ENCODE measurements at regions not wholly inside any gene's neighbourhood (a gene's known extent, or its start where the extent isn't known, plus 50 kb on each side); places are given as distances from the start of the nearest gene placed in this dataset.

DNA sequence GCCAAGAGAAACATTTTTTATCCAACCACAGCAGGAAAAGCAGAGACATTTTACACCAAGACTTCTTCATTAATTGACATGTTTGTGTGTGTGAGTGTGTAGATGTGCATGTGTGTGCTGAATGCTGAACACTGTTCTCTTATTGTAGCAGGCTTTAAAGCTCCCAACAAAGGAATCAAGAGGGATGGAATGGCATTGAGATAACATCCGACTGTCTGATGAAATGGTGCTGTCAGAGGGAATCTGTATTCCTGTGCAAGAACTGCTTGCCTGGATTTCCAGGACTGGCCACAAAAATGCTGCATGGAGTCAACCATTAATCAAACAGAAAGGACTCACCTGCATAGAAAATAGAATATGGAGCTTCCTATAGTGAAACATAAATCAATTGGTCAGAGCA, 354.0 kb downstream of the UQCRFS1 start:
- intact Hi-C loops (cut with DNase I) = no loop called here
- TF ChIP-seq, protein P1, sequence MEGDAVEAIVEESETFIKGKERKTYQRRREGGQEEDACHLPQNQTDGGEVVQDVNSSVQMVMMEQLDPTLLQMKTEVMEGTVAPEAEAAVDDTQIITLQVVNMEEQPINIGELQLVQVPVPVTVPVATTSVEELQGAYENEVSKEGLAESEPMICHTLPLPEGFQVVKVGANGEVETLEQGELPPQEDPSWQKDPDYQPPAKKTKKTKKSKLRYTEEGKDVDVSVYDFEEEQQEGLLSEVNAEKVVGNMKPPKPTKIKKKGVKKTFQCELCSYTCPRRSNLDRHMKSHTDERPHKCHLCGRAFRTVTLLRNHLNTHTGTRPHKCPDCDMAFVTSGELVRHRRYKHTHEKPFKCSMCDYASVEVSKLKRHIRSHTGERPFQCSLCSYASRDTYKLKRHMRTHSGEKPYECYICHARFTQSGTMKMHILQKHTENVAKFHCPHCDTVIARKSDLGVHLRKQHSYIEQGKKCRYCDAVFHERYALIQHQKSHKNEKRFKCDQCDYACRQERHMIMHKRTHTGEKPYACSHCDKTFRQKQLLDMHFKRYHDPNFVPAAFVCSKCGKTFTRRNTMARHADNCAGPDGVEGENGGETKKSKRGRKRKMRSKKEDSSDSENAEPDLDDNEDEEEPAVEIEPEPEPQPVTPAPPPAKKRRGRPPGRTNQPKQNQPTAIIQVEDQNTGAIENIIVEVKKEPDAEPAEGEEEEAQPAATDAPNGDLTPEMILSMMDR (IDR thresholded peaks at IDR 0.05) = no peak
- Histone ChIP-seq H3K9me3 (no peaks in the 10 kb centered on the region), H3K4me3 (no peak overlapping the region), H3K36me3 (no peaks in the 10 kb centered on the region), H3K9ac (ENCODE audit: low read depth in 2 of 2, low read length in 2 of 2) (no peak overlapping the region), H3K27me3 (no peaks in the 10 kb centered on the region), H3K4me1 (no peaks in the 10 kb centered on the region), H3K27ac (no peak overlapping the region)
- DNase-seq = no peak

DNA sequence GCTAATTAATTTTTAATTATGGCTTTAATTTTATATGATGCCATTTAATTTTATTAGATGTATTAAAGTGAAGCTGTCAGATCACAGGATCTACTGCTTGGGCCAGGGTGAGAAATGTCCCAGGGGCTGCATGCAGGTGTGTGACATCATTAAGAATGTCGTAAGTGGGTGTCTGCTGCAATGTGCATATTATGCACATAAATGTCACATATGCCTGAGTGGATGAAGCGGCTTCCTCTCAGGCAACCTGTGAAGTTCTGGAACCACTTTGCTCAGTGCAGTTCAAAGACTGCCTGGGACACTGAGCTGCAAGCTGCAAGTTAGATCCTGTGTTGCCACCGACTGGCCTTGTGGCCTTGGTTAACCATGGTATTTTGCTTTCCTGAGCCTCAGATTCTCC, 355.0 kb downstream of the UQCRFS1 start:
- TF ChIP-seq, protein P1 (IDR thresholded peaks at IDR 0.05) = no peak
- intact Hi-C loops (cut with DNase I) = no loop called here
- Histone ChIP-seq H3K9ac (ENCODE audit: low read depth in 2 of 2, low read length in 2 of 2) (no peak overlapping the region), H3K4me3 (no peak overlapping the region), H3K27me3 (no peaks in the 10 kb centered on the region), H3K27ac (no peak overlapping the region), H3K4me1 (no peaks in the 10 kb centered on the region), H3K9me3 (no peaks in the 10 kb centered on the region), H3K36me3 (no peaks in the 10 kb centered on the region)
- no peak for DNase-seq

DNA sequence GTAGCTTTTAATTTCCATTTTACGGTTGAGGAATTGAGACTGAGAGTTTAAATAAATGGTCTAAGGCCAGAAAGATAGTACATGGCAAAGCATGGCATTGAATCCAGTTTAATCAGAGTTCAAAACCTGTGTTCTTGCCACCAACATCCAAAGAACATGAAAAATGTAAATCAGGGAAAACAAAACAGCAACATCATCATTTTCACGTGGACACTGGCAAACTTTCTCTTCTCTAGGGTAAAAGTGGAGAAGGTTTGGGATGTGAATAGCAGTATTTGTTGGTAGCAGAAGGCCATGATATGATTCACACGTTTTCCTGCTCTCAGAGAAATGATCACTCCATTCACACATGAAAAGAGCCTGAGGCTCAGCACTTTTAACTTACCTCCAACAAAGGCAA, 357.7 kb downstream of the UQCRFS1 start:
- DNase-seq = no peak
- H3K4me1 ChIP-seq = no peaks in the 10 kb centered on the region
- intact Hi-C loops (cut with DNase I) = no loop called here
- no peak overlapping the region for H3K9ac ChIP-seq (ENCODE audit: low read depth in 2 of 2, low read length in 2 of 2)
- TF ChIP-seq, protein P1 (IDR thresholded peaks at IDR 0.05) = no peak
- H3K36me3 ChIP-seq = no peaks in the 10 kb centered on the region
- H3K4me3 ChIP-seq = no peak overlapping the region
- H3K27me3 ChIP-seq = no peaks in the 10 kb centered on the region
- no peak overlapping the region for H3K27ac ChIP-seq
- no peaks in the 10 kb centered on the region for H3K9me3 ChIP-seq

DNA sequence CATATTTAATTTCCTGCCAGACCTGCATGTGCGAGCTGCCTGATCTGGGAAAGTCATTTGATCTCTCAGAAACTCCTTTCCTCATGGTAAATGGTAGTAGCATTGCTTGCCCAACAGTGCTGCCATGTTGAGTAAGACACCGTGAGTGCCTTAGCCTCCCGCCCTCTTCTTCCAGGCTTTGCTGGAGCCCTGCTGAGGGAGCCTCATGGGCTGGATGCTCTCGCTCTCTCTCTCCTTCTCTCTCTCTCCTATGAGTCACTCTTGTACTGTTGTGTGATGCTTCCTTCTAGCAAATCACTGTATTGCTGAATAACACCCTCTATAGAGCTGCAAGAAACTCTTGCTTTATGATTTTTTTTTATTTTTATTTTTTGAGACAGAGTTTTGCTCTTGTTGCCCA, 365.5 kb downstream of the UQCRFS1 start:
- TF ChIP-seq, protein P1 (IDR thresholded peaks at IDR 0.05) = no peak
- Histone ChIP-seq H3K4me1 (no peaks in the 10 kb centered on the region), H3K9me3 (no peaks in the 10 kb centered on the region), H3K27me3 (no peaks in the 10 kb centered on the region), H3K4me3 (no peak overlapping the region), H3K36me3 (no peaks in the 10 kb centered on the region), H3K9ac (ENCODE audit: low read depth in 2 of 2, low read length in 2 of 2) (no peak overlapping the region), H3K27ac (no peak overlapping the region)
- intact Hi-C loops (cut with DNase I) = no loop called here
- DNase-seq = no peak

DNA sequence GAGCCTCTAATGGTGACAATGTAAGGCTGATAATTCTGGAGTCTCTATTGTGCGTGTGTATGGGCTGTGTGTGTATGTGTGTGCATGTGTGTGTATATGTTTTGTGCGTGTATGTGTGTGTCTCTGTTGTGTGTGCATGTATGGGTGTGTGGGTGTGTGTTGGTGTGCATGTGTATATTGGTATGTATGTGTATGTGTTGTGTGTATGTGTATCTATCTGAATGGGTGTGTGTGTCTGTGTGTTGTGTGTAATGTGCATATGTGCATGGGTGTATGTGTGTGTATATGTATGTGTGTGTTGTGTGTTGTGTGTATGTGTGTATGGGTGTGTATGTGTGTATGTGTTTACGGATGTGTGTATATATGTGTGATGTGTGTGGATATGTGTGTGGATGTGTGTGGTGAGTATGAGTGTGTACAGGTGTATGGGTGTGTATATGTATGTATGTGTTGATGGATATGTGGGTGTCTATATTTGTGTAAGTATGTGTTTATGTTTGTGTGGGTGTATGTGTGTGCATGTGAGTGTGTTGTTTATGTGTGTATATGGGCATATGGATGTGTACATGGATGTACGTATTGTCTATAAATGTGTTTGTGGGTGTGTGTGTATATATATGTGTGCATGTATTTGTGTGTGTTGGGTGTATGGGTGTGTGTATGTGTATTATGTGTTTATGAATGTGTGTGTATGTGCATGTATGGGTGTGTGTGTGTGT, 366.7 kb downstream of the UQCRFS1 start:
- Histone ChIP-seq H3K4me3 (no peak overlapping the region), H3K36me3 (no peaks in the 10 kb centered on the region), H3K9ac (ENCODE audit: low read depth in 2 of 2, low read length in 2 of 2) (no peak overlapping the region), H3K4me1 (no peaks in the 10 kb centered on the region), H3K27me3 (no peaks in the 10 kb centered on the region), H3K27ac (no peak overlapping the region), H3K9me3 (no peaks in the 10 kb centered on the region)
- TF ChIP-seq, protein P1 (IDR thresholded peaks at IDR 0.05) = no peak
- intact Hi-C loops (cut with DNase I) = no loop called here
- DNase-seq = no peak
